HG02840 (cell line): ENCODE measurements at regions not wholly inside any gene's neighbourhood (a gene's known extent, or its start where the extent isn't known, plus 50 kb on each side); places are given as distances from the start of the nearest gene placed in this dataset.

Experiments used
- ATAC-seq: cut with Tn5 transposase; IDR thresholded peaks from one replicate; pipeline ENCODE4 v1.9.1; 2021; ENCODE audit warnings: mild to moderate bottlenecking, moderate library complexity, moderate number of reproducible peaks; ENCODE audit not compliant: unreplicated experiment, low FRiP score

- ATAC-seq, result no peak
These were observed 640.7 kb downstream of the IRS1 start for GRCh38 chr2:226158940-226159339.

GRCh38 chr2:226158229-226158628, 641.4 kb downstream of the IRS1 start:
- ATAC-seq, result no peak

GRCh38 chr2:226155093-226155875, 644.3 kb downstream of the IRS1 start:
- no peak for ATAC-seq

GRCh38 chr2:226154610-226155009, 645.0 kb downstream of the IRS1 start:
- no peak for ATAC-seq

GRCh38 chr2:226153553-226153952, 646.1 kb downstream of the IRS1 start:
- no peak for ATAC-seq

- ATAC-seq, result no peak
These were observed 648.5 kb downstream of the IRS1 start for GRCh38 chr2:226151157-226151556.

- no peak for ATAC-seq
These were observed 656.5 kb downstream of the IRS1 start for GRCh38 chr2:226143091-226143490.

GRCh38 chr2:226142463-226142862, 657.2 kb downstream of the IRS1 start:
- no peak for ATAC-seq

- ATAC-seq, result no peak
These were observed 659.0 kb downstream of the IRS1 start for GRCh38 chr2:226140594-226140993.

GRCh38 chr2:226139759-226140158, 659.9 kb downstream of the IRS1 start:
- ATAC-seq, result no peak

GRCh38 chr2:226137201-226137811, 662.3 kb downstream of the IRS1 start:
- no peak for ATAC-seq

GRCh38 chr2:226136739-226137138, 662.9 kb downstream of the IRS1 start:
- ATAC-seq, result no peak

GRCh38 chr2:226135861-226136548, 663.6 kb downstream of the IRS1 start:
- no peak for ATAC-seq

GRCh38 chr2:226132323-226133215, 667.1 kb downstream of the IRS1 start:
- no peak for ATAC-seq

- ATAC-seq, result no peak
These were observed 668.3 kb downstream of the IRS1 start for GRCh38 chr2:226131299-226131784.

GRCh38 chr2:226130192-226130591, 669.4 kb downstream of the IRS1 start:
- ATAC-seq, result no peak

GRCh38 chr2:226127682-226128081, 671.9 kb downstream of the IRS1 start:
- no peak for ATAC-seq

GRCh38 chr2:226126104-226126503, 673.5 kb downstream of the IRS1 start:
- no peak for ATAC-seq

- no peak for ATAC-seq
These were observed 674.3 kb downstream of the IRS1 start for GRCh38 chr2:226125176-226125883.

- no peak for ATAC-seq
These were observed 675.0 kb downstream of the IRS1 start for GRCh38 chr2:226124548-226125011.
